HEK293 (cell line): ENCODE measurements at regions not wholly inside any gene's neighbourhood (a gene's known extent, or its start where the extent isn't known, plus 50 kb on each side); places are given as distances from the start of the nearest gene placed in this dataset.

Experiments
- CTCF ChIA-PET: fragments of 350-600 bp; formaldehyde crosslinking; extraction: SDS; loops from one replicate; lab custom pipeline; 2021; ENCODE audit warnings: antibody characterized with exemption; lab: Yijun Ruan, JAX
- POLR2A ChIA-PET: fragments of 300-600 bp; formaldehyde crosslinking; extraction: SDS; loops from one replicate; lab custom pipeline; 2020; ENCODE audit warnings: antibody characterized with exemption, inconsistent platforms; lab: Yijun Ruan, JAX
- H3K27ac ChIP-seq: fragments of 200-500 bp; sonication (Bioruptor generic); 2 replicates; pipeline ENCODE4 v1.5.1; 2014; ENCODE audit warnings: low read depth, low read length, control low read depth, inconsistent platforms; ENCODE audit errors: extremely low read depth
- H3K36me3 ChIP-seq, 2 experiments: fragments of 200-500 bp in 1 of 2; sonication (Bioruptor generic) in 1 of 2; 1 replicate in 1 of 2; 2 replicates in 1 of 2; pipeline ENCODE4 v1.5.1; 2014 to 2017; ENCODE audit warnings: inconsistent platforms in 2 of 2, low read length in 2 of 2; ENCODE audit not compliant: control insufficient read depth in 2 of 2, insufficient read depth in 1 of 2
- H3K4me1 ChIP-seq: fragments of 200-500 bp; sonication (Bioruptor generic); 2 replicates; pipeline ENCODE4 v1.5.1; 2014; ENCODE audit warnings: mild to moderate bottlenecking, low read length, inconsistent platforms; ENCODE audit not compliant: control insufficient read depth, insufficient read depth
- H3K4me3 ChIP-seq: 2 replicates; pipeline ENCODE4 v1.5.1; 2011; ENCODE audit warnings: low read depth, mild to moderate bottlenecking, control low read depth, low read length, moderate library complexity
- H3K9me3 ChIP-seq: fragments of 200-500 bp; sonication (Bioruptor generic); 2 replicates; pipeline ENCODE4 v1.5.1; 2014; ENCODE audit warnings: low read depth, low read length, inconsistent platforms; ENCODE audit not compliant: control insufficient read depth, insufficient read depth
- BCL11A ChIP-seq: fragments of 450-650 bp; formaldehyde crosslinking; IDR thresholded peaks from 2 replicates; pipeline ENCODE4 v1.5.1; 2016; ENCODE audit warnings: low read depth, missing biosample characterization, missing genetic modification characterization
- GFI1B ChIP-seq: fragments of 450-650 bp; formaldehyde crosslinking; IDR thresholded peaks from 2 replicates; pipeline ENCODE4 v1.5.1; 2016; ENCODE audit warnings: missing biosample characterization, missing genetic modification characterization
- GLI2 ChIP-seq: fragments of 450-650 bp; formaldehyde crosslinking; IDR thresholded peaks from 2 replicates; pipeline ENCODE4; 2017; ENCODE audit warnings: missing biosample characterization, missing genetic modification characterization, low read depth, borderline replicate concordance
- KLF10 ChIP-seq: fragments of 450-650 bp; IDR thresholded peaks from 2 replicates; pipeline ENCODE4 v1.5.1; 2018; ENCODE audit warnings: missing biosample characterization, mild to moderate bottlenecking, missing genetic modification characterization
- KLF9 ChIP-seq: fragments of 450-650 bp; formaldehyde crosslinking; IDR thresholded peaks from 2 replicates; pipeline ENCODE4 v1.5.1; 2016; ENCODE audit warnings: missing biosample characterization, missing genetic modification characterization, low read depth
- ZBTB17 ChIP-seq: fragments of 450-650 bp; formaldehyde crosslinking; IDR thresholded peaks from 2 replicates; pipeline ENCODE4 v1.5.1; 2016; ENCODE audit warnings: missing biosample characterization, missing genetic modification characterization
- ZFP3 ChIP-seq: fragments of 450-650 bp; formaldehyde crosslinking; IDR thresholded peaks from 2 replicates; pipeline ENCODE4 v1.5.1; 2016; ENCODE audit warnings: low read depth, missing biosample characterization, missing genetic modification characterization
- ZNF133 ChIP-seq: fragments of 450-650 bp; formaldehyde crosslinking; IDR thresholded peaks from 2 replicates; pipeline ENCODE4 v1.5.1; 2016; ENCODE audit warnings: missing biosample characterization, missing genetic modification characterization
- ZNF19 ChIP-seq: fragments of 450-650 bp; formaldehyde crosslinking; IDR thresholded peaks from 2 replicates; pipeline ENCODE4; 2016; ENCODE audit warnings: missing biosample characterization, missing genetic modification characterization, low read depth
- ZNF302 ChIP-seq: fragments of 450-650 bp; formaldehyde crosslinking; IDR thresholded peaks from 2 replicates; pipeline ENCODE4 v1.5.1; 2016; ENCODE audit warnings: missing biosample characterization, missing genetic modification characterization, low read depth
- ZNF394 ChIP-seq: fragments of 450-650 bp; formaldehyde crosslinking; IDR thresholded peaks from 2 replicates; pipeline ENCODE4 v1.5.1; 2016; ENCODE audit warnings: missing biosample characterization, missing genetic modification characterization, mild to moderate bottlenecking, moderate library complexity, borderline replicate concordance
- ZNF510 ChIP-seq: fragments of 450-650 bp; formaldehyde crosslinking; IDR thresholded peaks from 2 replicates; pipeline ENCODE4 v1.5.1; 2018; ENCODE audit warnings: mild to moderate bottlenecking, missing genetic modification characterization, missing biosample characterization; ENCODE audit not compliant: insufficient replicate concordance
- ZNF521 ChIP-seq: fragments of 450-650 bp; formaldehyde crosslinking; IDR thresholded peaks from 2 replicates; pipeline ENCODE4 v1.5.1; 2017; ENCODE audit warnings: missing biosample characterization, mild to moderate bottlenecking, missing genetic modification characterization
- ZNF664 ChIP-seq: fragments of 450-650 bp; formaldehyde crosslinking; IDR thresholded peaks from 2 replicates; pipeline ENCODE4 v1.5.1; 2016; ENCODE audit warnings: missing biosample characterization, missing genetic modification characterization
- ZNF830 ChIP-seq: fragments of 450-650 bp; IDR thresholded peaks from 2 replicates; pipeline ENCODE4 v1.5.0; 2018; ENCODE audit warnings: missing biosample characterization, missing genetic modification characterization, low read depth, mild to moderate bottlenecking, moderate library complexity
- ZSCAN23 ChIP-seq: fragments of 450-650 bp; formaldehyde crosslinking; IDR thresholded peaks from 2 replicates; pipeline ENCODE4 v1.5.1; 2016; ENCODE audit warnings: missing biosample characterization, missing genetic modification characterization
- ZXDB ChIP-seq: fragments of 450-650 bp; formaldehyde crosslinking; IDR thresholded peaks from 2 replicates; pipeline ENCODE4 v1.5.1; 2016; ENCODE audit warnings: missing biosample characterization, missing genetic modification characterization
- TF ChIP-seq, protein P1 (sequence below): fragments of 450-650 bp; IDR thresholded peaks from 2 replicates; pipeline ENCODE4 v1.5.1; 2018; ENCODE audit warnings: missing biosample characterization, mild to moderate bottlenecking, missing genetic modification characterization
- TF ChIP-seq, protein P2 (sequence below): fragments of 450-650 bp; formaldehyde crosslinking; IDR thresholded peaks from 2 replicates; pipeline ENCODE4 v1.5.1; 2016; ENCODE audit warnings: missing biosample characterization, missing genetic modification characterization
- TF ChIP-seq, protein P3 (sequence below): fragments of 450-650 bp; IDR thresholded peaks from 2 replicates; pipeline ENCODE4 v1.5.1; 2018; ENCODE audit warnings: missing biosample characterization, missing genetic modification characterization

DNA sequence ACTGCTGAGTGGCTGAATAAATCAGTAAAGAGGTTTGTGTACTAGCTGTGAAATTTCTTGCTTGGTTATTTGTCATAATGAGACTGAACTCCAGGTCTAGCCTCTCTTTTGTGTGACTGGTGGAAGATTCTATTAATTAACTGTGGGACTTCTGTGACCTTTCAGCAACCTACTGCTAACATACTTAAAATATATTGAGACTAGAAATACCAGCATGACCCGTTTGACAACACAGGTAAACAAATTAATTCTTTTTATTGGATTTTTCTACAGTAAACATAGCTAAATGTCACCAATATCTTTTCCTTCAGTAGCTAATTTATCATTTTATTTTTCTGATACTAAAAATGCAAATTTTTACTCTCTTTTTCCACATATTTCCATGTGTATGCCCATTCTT, 390.4 kb upstream of the KCNN2 start (continued):
- TF ChIP-seq ZSCAN23 (tag by site-specific recombination) = no peak
- no peak for TF ChIP-seq ZBTB17 (tag by site-specific recombination)

DNA sequence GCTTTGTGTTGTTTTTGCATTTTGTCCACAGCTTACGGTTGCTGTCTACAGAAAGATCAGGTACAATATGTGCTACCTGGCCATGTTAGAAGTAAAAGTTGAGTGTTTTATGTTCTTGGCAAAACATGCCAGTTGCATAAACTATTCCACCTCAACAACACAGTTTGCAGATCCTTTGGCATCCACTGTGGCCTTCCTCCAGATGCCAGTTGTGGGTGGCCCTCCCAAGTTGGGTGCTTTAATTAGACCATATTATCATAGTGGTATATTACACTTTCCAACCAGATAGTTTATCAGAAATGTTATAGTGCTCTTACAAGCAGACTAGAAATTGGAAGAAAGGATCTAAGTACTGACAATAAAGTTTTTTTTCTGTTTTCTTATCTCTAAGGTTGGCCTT, 386.9 kb upstream of the KCNN2 start:
- CTCF ChIA-PET = interaction anchor here (0.7 kb wide), 1 partner anchor 1722 kb away, joined by 3 read pairs; no protein-coding TSS in a partner anchor
- H3K4me3 ChIP-seq = no peak overlapping the region
- H3K9me3 ChIP-seq = no peaks in the 10 kb centered on the region
- H3K4me1 ChIP-seq = no peaks in the 10 kb centered on the region
- no peak for TF ChIP-seq ZNF133 (tag by site-specific recombination)
- TF ChIP-seq, protein P1, sequence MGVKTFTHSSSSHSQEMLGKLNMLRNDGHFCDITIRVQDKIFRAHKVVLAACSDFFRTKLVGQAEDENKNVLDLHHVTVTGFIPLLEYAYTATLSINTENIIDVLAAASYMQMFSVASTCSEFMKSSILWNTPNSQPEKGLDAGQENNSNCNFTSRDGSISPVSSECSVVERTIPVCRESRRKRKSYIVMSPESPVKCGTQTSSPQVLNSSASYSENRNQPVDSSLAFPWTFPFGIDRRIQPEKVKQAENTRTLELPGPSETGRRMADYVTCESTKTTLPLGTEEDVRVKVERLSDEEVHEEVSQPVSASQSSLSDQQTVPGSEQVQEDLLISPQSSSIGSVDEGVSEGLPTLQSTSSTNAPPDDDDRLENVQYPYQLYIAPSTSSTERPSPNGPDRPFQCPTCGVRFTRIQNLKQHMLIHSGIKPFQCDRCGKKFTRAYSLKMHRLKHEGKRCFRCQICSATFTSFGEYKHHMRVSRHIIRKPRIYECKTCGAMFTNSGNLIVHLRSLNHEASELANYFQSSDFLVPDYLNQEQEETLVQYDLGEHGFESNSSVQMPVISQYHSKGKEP (tag by site-specific recombination) = no peak
- no peak for TF ChIP-seq ZNF19
- TF ChIP-seq, protein P2, sequence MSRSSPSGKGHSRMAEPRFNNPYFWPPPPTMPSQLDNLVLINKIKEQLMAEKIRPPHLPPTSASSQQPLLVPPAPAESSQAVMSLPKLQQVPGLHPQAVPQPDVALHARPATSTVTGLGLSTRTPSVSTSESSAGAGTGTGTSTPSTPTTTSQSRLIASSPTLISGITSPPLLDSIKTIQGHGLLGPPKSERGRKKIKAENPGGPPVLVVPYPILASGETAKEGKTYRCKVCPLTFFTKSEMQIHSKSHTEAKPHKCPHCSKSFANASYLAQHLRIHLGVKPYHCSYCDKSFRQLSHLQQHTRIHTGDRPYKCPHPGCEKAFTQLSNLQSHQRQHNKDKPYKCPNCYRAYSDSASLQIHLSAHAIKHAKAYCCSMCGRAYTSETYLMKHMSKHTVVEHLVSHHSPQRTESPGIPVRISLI = no peak
- TF ChIP-seq KLF9 (tag by site-specific recombination) = no peak
- no peak for TF ChIP-seq ZNF664 (tag by site-specific recombination)
- no peak for TF ChIP-seq ZFP3
- no peak for TF ChIP-seq ZNF394 (tag by site-specific recombination)
- no peak for TF ChIP-seq ZNF510 (tag by site-specific recombination)
- TF ChIP-seq, protein P3, sequence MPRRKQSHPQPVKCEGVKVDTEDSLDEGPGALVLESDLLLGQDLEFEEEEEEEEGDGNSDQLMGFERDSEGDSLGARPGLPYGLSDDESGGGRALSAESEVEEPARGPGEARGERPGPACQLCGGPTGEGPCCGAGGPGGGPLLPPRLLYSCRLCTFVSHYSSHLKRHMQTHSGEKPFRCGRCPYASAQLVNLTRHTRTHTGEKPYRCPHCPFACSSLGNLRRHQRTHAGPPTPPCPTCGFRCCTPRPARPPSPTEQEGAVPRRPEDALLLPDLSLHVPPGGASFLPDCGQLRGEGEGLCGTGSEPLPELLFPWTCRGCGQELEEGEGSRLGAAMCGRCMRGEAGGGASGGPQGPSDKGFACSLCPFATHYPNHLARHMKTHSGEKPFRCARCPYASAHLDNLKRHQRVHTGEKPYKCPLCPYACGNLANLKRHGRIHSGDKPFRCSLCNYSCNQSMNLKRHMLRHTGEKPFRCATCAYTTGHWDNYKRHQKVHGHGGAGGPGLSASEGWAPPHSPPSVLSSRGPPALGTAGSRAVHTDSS (tag by site-specific recombination) = no peak
- TF ChIP-seq KLF10 (tag by site-specific recombination) = no peak
- no peak for TF ChIP-seq BCL11A (tag by site-specific recombination)
- no peak for TF ChIP-seq ZXDB (tag by site-specific recombination)
- no peak for TF ChIP-seq ZNF830 (tag by site-specific recombination)
- no peak for TF ChIP-seq GFI1B (tag by site-specific recombination)
- TF ChIP-seq ZNF302 (tag by site-specific recombination) = no peak
- POLR2A ChIA-PET = no interaction called here
- H3K27ac ChIP-seq = no peak overlapping the region
- H3K36me3 ChIP-seq = no peaks in the 10 kb centered on the region

DNA sequence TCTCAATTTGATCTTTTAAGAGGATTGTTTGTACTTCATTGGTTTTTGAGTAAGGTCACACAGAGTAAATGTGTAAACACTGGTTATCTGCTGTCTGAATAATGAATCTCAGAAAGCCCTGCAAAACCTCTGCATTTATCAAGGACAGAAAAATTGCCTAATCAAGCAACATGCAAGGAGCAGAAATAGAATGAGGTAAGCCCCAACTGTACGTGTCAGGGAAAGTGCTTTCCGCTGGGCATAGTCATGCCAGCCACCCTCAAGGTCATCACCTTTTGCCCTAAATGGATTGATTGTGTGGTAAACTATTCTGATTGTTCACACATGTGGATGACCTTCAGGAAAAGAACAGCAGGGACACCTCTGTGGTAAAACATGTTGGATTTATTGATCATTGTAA, 376.9 kb upstream of the KCNN2 start:
- CTCF ChIA-PET = interaction anchor here (1.1 kb wide), 1 partner anchor 20 kb away, joined by 4 read pairs; no protein-coding TSS in a partner anchor
- POLR2A ChIA-PET = no interaction called here

More for the DNA sequence above, 376.9 kb upstream of the KCNN2 start:
- Histone ChIP-seq H3K36me3 (no peaks in the 10 kb centered on the region), H3K9me3 (no peaks in the 10 kb centered on the region), H3K27ac (no peak overlapping the region), H3K4me1 (no peaks in the 10 kb centered on the region), H3K4me3 (no peak overlapping the region)
- TF ChIP-seq ZNF521 (tag by site-specific recombination) (no peak), GLI2 (tag by site-specific recombination) (no peak)
